HL-60 (cell line): ENCODE measurements at regions not wholly inside any gene's neighbourhood (a gene's known extent, or its start where the extent isn't known, plus 50 kb on each side); places are given as distances from the start of the nearest gene placed in this dataset.

Experiments
- DNase-seq, 2 experiments: peaks; one replicate each; pipeline ENCODE4 v3.0.0-alpha.2; 2010 to 2020; ENCODE audit warnings: low read depth in 1 of 2, low spot score in 1 of 2
- H3K27ac ChIP-seq: fragments of 250-450 bp; sonication (Bioruptor Pico); replicated peaks from 2 replicates; pipeline ENCODE4 v1.5.1; 2020; ENCODE audit warnings: mild to moderate bottlenecking, moderate library complexity
- H3K27me3 ChIP-seq: fragments of 250-450 bp; sonication (Bioruptor Pico); 2 replicates; pipeline ENCODE4 v1.5.1; 2021; ENCODE audit warnings: mild to moderate bottlenecking, moderate library complexity; ENCODE audit not compliant: insufficient read depth, poor library complexity, severe bottlenecking
- H3K4me3 ChIP-seq: replicated peaks from 2 replicates; pipeline ENCODE4 v1.5.1; 2011; ENCODE audit warnings: mild to moderate bottlenecking, control low read depth, low read length; ENCODE audit not compliant: insufficient read depth
- CTCF ChIP-seq: IDR thresholded peaks from one replicate; pipeline ENCODE4 v1.5.1; 2011; ENCODE audit warnings: low read length, control low read depth, inconsistent platforms; ENCODE audit not compliant: insufficient read depth
- GABPA ChIP-seq: IDR thresholded peaks from 2 replicates; pipeline ENCODE4 v1.6.1; 2012; ENCODE audit warnings: low read depth
- POLR2AphosphoS5 ChIP-seq: IDR thresholded peaks from 2 replicates; pipeline ENCODE4 v1.6.1; 2012; ENCODE audit warnings: low read depth
- REST ChIP-seq: IDR thresholded peaks from 2 replicates; pipeline ENCODE4 v1.6.1; 2012; ENCODE audit warnings: low read depth; ENCODE audit not compliant: insufficient replicate concordance
- SPI1 ChIP-seq: IDR thresholded peaks from 2 replicates; pipeline ENCODE4 v1.6.1; 2012; ENCODE audit warnings: low read depth, mild to moderate bottlenecking, borderline replicate concordance

- TF ChIP-seq REST, result no peak
- TF ChIP-seq GABPA, result no peak
- TF ChIP-seq POLR2AphosphoS5, result no peak
- no peak for TF ChIP-seq CTCF
- TF ChIP-seq SPI1, result no peak
- Histone ChIP-seq H3K4me3 (no peak overlapping the region), H3K27me3 (no peaks in the 10 kb centered on the region), H3K27ac (no peak overlapping the region)
- no peak for DNase-seq
These were observed 503.4 kb upstream of the VRK2 start for GRCh38 chr2:57543211-57543610.

- no peaks in the 10 kb centered on the region for H3K27me3 ChIP-seq
- H3K4me3 ChIP-seq, result no peak overlapping the region
- TF ChIP-seq REST, result no peak
- no peak for TF ChIP-seq POLR2AphosphoS5
- TF ChIP-seq GABPA, result no peak
- TF ChIP-seq SPI1, result no peak
- no peak for TF ChIP-seq CTCF
- DNase-seq, result no peak
- H3K27ac ChIP-seq, result no peak overlapping the region
These were observed 502.0 kb upstream of the VRK2 start for GRCh38 chr2:57544624-57545023.

GRCh38 chr2:57546478-57546877, 500.1 kb upstream of the VRK2 start:
- Histone ChIP-seq H3K4me3 (no peak overlapping the region), H3K27me3 (no peaks in the 10 kb centered on the region), H3K27ac (no peak overlapping the region)
- TF ChIP-seq CTCF (no peak), REST (no peak), GABPA (no peak), SPI1 (no peak), POLR2AphosphoS5 (no peak)
- no peak for DNase-seq
